Gastrocnemius medialis (tissue), 4 donors: ENCODE measurements at regions not wholly inside any gene's neighbourhood (a gene's known extent, or its start where the extent isn't known, plus 50 kb on each side); places are given as distances from the start of the nearest gene placed in this dataset.

Experiments used
- ATAC-seq, 2 donors: fragments of 150-250 bp; one replicate each; pipeline ENCODE4 v1.9.1; 2016
- DNase-seq, 2 donors: peaks; one replicate each; pipeline ENCODE4 v3.0.0-alpha.2; 2019
- H3K27ac ChIP-seq, 4 donors: fragments of 200-600 bp; sonication (generic); 1 replicate in 1 of 4; 2 replicates in 3 of 4; pipeline ENCODE4 v1.5.1; 2016 to 2018; ENCODE audit warnings: mild to moderate bottlenecking in 2 of 4, moderate library complexity in 1 of 4
- H3K27me3 ChIP-seq, 3 donors: fragments of 200-600 bp; sonication (generic) in 2 of 3; 1 replicate in 1 of 3; 2 replicates in 2 of 3; pipeline versions ENCODE4 v1.5.1 to v1.6.0; 2016 to 2019; ENCODE audit warnings: mild to moderate bottlenecking in 1 of 3, moderate library complexity in 1 of 3
- H3K36me3 ChIP-seq, 2 donors: fragments of 200-600 bp; sonication (generic) in 1 of 2; one replicate each; pipeline ENCODE4 v1.5.1; 2017 to 2018
- H3K4me1 ChIP-seq, 2 donors: fragments of 200-600 bp; sonication (generic) in 1 of 2; one replicate each; pipeline ENCODE4 v1.5.1; 2016 to 2017; ENCODE audit warnings: mild to moderate bottlenecking in 2 of 2
- H3K4me3 ChIP-seq, 4 donors: fragments of 200-600 bp; sonication (generic) in 3 of 4; 1 replicate in 1 of 4; 2 replicates in 3 of 4; pipeline ENCODE4 v1.5.1; 2016 to 2019; ENCODE audit warnings: mild to moderate bottlenecking in 2 of 4
- H3K9me3 ChIP-seq, 3 donors: fragments of 200-600 bp; sonication (generic) in 2 of 3; 1 replicate in 1 of 3; 2 replicates in 2 of 3; pipeline ENCODE4 v1.5.1; 2016 to 2019
- CTCF ChIP-seq, 5 experiments: fragments of 450-650 bp in 3 of 5; fragments of 200-600 bp in 2 of 5; sonication (generic) in 2 of 5; IDR thresholded peaks in 4 of 5; conservative IDR thresholded peaks in 1 of 5; 1 replicate in 4 of 5; 2 replicates in 1 of 5; pipeline ENCODE4 v1.5.1; 2016 to 2019; ENCODE audit warnings: antibody characterized with exemption in 5 of 5, mild to moderate bottlenecking in 3 of 5, moderate library complexity in 3 of 5
- POLR2A ChIP-seq, 2 donors: fragments of 450-650 bp; IDR thresholded peaks; one replicate each; pipeline ENCODE4 v1.6.1; 2017; ENCODE audit warnings: antibody characterized with exemption in 2 of 2, mild to moderate bottlenecking in 2 of 2, moderate library complexity in 2 of 2
- in situ Hi-C, 4 donors: fragments of 200-750 bp; cut with MboI; loops; one replicate each; pipeline versions ENCODE4 v1.15.0 to v1.8.0; 2017; ENCODE audit warnings: low sequenced_read_pairs in 4 of 4
- intact Hi-C: fragments of 100-400 bp; cut with DNase I; formaldehyde crosslinking; loops from one replicate; pipeline ENCODE4 v1.15.1; 2023; ENCODE audit warnings: low total_unique reads

- TF ChIP-seq POLR2A (IDR thresholded peaks at IDR 0.05) (no peak), CTCF (IDR thresholded peaks at IDR 0.05 in 4 of 5, conservative IDR thresholded peaks at IDR 0.05 in 1 of 5) (no peak)
- H3K36me3 ChIP-seq, result no peaks in the 10 kb centered on the region
- intact Hi-C loops (no loop called here), in situ Hi-C loops (no loop called here)
- no peaks in the 10 kb centered on the region for H3K9me3 ChIP-seq
- H3K4me1 ChIP-seq, result no peaks in the 10 kb centered on the region
- ATAC-seq, result no peak
- H3K27ac ChIP-seq, result no peak overlapping the region
- H3K27me3 ChIP-seq, result no peaks in the 10 kb centered on the region
- no peak for DNase-seq
- no peak overlapping the region for H3K4me3 ChIP-seq
Observed at GRCh38 chr2:146461068-146461467, 1383.8 kb upstream of the ACVR2A start.

- intact Hi-C loops, result no loop called here
- in situ Hi-C loops, result no loop called here
- H3K27ac ChIP-seq, result no peak overlapping the region
- ATAC-seq, result no peak
- no peaks in the 10 kb centered on the region for H3K4me1 ChIP-seq
- no peaks in the 10 kb centered on the region for H3K27me3 ChIP-seq
- no peak overlapping the region for H3K4me3 ChIP-seq
- TF ChIP-seq CTCF (IDR thresholded peaks at IDR 0.05 in 4 of 5, conservative IDR thresholded peaks at IDR 0.05 in 1 of 5) (no peak), POLR2A (IDR thresholded peaks at IDR 0.05) (no peak)
- no peak for DNase-seq
- no peaks in the 10 kb centered on the region for H3K9me3 ChIP-seq
- H3K36me3 ChIP-seq, result no peaks in the 10 kb centered on the region
Observed at GRCh38 chr2:146458585-146458984, 1386.2 kb upstream of the ACVR2A start.

- TF ChIP-seq POLR2A (IDR thresholded peaks at IDR 0.05) (no peak), CTCF (IDR thresholded peaks at IDR 0.05 in 4 of 5, conservative IDR thresholded peaks at IDR 0.05 in 1 of 5) (no peak)
- no peaks in the 10 kb centered on the region for H3K27me3 ChIP-seq
- H3K4me1 ChIP-seq, result no peaks in the 10 kb centered on the region
- no peaks in the 10 kb centered on the region for H3K9me3 ChIP-seq
- intact Hi-C loops, result no loop called here
- H3K36me3 ChIP-seq, result no peaks in the 10 kb centered on the region
- no peak overlapping the region for H3K4me3 ChIP-seq
- ATAC-seq (no peak), DNase-seq (no peak)
- no peak overlapping the region for H3K27ac ChIP-seq
- in situ Hi-C loops, result no loop called here
Observed at GRCh38 chr2:146457221-146457620, 1387.6 kb upstream of the ACVR2A start.

GRCh38 chr2:146455325-146455724 lies 1389.5 kb upstream of the ACVR2A start:
- in situ Hi-C loops (no loop called here), intact Hi-C loops (no loop called here)
- DNase-seq (no peak), ATAC-seq (no peak)
- no peaks in the 10 kb centered on the region for H3K4me1 ChIP-seq
- TF ChIP-seq POLR2A (IDR thresholded peaks at IDR 0.05) (no peak), CTCF (IDR thresholded peaks at IDR 0.05 in 4 of 5, conservative IDR thresholded peaks at IDR 0.05 in 1 of 5) (no peak)
- H3K4me3 ChIP-seq, result no peak overlapping the region
- no peaks in the 10 kb centered on the region for H3K36me3 ChIP-seq
- H3K27me3 ChIP-seq, result no peaks in the 10 kb centered on the region
- H3K9me3 ChIP-seq, result no peaks in the 10 kb centered on the region
- no peak overlapping the region for H3K27ac ChIP-seq

GRCh38 chr2:146451972-146452371 lies 1392.9 kb upstream of the ACVR2A start:
- in situ Hi-C loops, result no loop called here
- no peak for ATAC-seq

More at GRCh38 chr2:146451972-146452371, 1392.9 kb upstream of the ACVR2A start:
- no peak for TF ChIP-seq CTCF (IDR thresholded peaks at IDR 0.05 in 4 of 5, conservative IDR thresholded peaks at IDR 0.05 in 1 of 5)
- no peak for TF ChIP-seq POLR2A (IDR thresholded peaks at IDR 0.05)
- H3K36me3 ChIP-seq, result no peaks in the 10 kb centered on the region
- H3K4me3 ChIP-seq, result no peak overlapping the region
- no peak overlapping the region for H3K27ac ChIP-seq
- H3K9me3 ChIP-seq, result no peaks in the 10 kb centered on the region
- DNase-seq, result no peak
- H3K4me1 ChIP-seq, result no peaks in the 10 kb centered on the region
- H3K27me3 ChIP-seq, result no peaks in the 10 kb centered on the region
- intact Hi-C loops, result no loop called here
